GM12878 (cell line): ENCODE measurements at regions not wholly inside any gene's neighbourhood (a gene's known extent, or its start where the extent isn't known, plus 50 kb on each side); places are given as distances from the start of the nearest gene placed in this dataset.

Experiments used
- ATAC-seq: fragments of 200-7000 bp; cut with Tn5 transposase; 3 replicates; pipeline ENCODE4 v1.9.1; 2020; ENCODE audit warnings: mild to moderate bottlenecking, moderate library complexity
- BruUV-seq: library from RNA; stranded (reverse); fragments of 400-500 nt; replicated peaks from 2 replicates; lab custom pipeline; 2021; lab: Mats Ljungman, UMichigan
- CTCF ChIA-PET: fragments of 300-600 bp; sonication (Branson Sonifier 250); formaldehyde crosslinking; extraction: SDS; loops from one replicate; lab custom pipeline; 2021; ENCODE audit warnings: inconsistent platforms; lab: Yijun Ruan, JAX
- POLR2A ChIA-PET: fragments of 350-600 bp; formaldehyde crosslinking; extraction: SDS; loops from one replicate; lab custom pipeline; 2021; ENCODE audit warnings: inconsistent platforms; lab: Charles Lee
- RAD21 ChIA-PET: fragments of 300-600 bp; sonication (Branson Sonifier 250); formaldehyde crosslinking; loops from one replicate; lab custom pipeline; 2023; ENCODE audit warnings: antibody characterized with exemption; ENCODE audit not compliant: unreplicated experiment; lab: Charles Lee
- SMC1A ChIA-PET: fragments of 300-600 bp; sonication (Branson Sonifier 250); formaldehyde crosslinking; loops from one replicate; lab custom pipeline; 2023; ENCODE audit not compliant: unreplicated experiment, uncharacterized antibody; lab: Charles Lee
- DNase-seq: peaks from one replicate; pipeline ENCODE4 v3.0.0-alpha.2; 2011; ENCODE audit warnings: low read depth, low spot score
- FAIRE-seq: peaks from 3 replicates; lab custom pipeline; 2011; peaks lifted over from hg19 to GRCh38; lab: Jason Lieb, UNC
- H2AFZ ChIP-seq: 2 replicates; pipeline ENCODE4 v1.6.0; 2011; ENCODE audit warnings: low read depth, low read length, control low read depth; ENCODE audit not compliant: control insufficient read depth
- H3K27ac ChIP-seq: 2 replicates; pipeline ENCODE4 v1.5.1; 2011; ENCODE audit warnings: control low read depth; ENCODE audit not compliant: control insufficient read depth, insufficient read depth
- H3K27me3 ChIP-seq, 2 experiments: replicated peaks in 1 of 2; 2 replicates each; pipeline versions ENCODE4 v1.6.0 to v1.6.1; 2011; ENCODE audit warnings: low read length in 1 of 2; ENCODE audit not compliant: control insufficient read depth in 2 of 2, insufficient read depth in 2 of 2
- H3K36me3 ChIP-seq, 2 experiments: 2 replicates each; pipeline ENCODE4 v1.5.1; 2011; ENCODE audit warnings: low read length in 1 of 2; ENCODE audit not compliant: control insufficient read depth in 2 of 2, insufficient read depth in 2 of 2
- H3K4me1 ChIP-seq: 2 replicates; pipeline ENCODE4 v1.6.1; 2011; ENCODE audit warnings: mild to moderate bottlenecking, low read length, moderate library complexity, mixed read lengths; ENCODE audit not compliant: control insufficient read depth, insufficient read depth
- H3K4me2 ChIP-seq: 2 replicates; pipeline ENCODE4 v1.6.0; 2011; ENCODE audit warnings: control low read depth; ENCODE audit not compliant: control insufficient read depth, insufficient read depth
- H3K4me3 ChIP-seq: fragments of 200-600 bp; sonication (generic); 2 replicates; pipeline ENCODE4 v1.5.1; 2016
- H3K79me2 ChIP-seq: 2 replicates; pipeline ENCODE4 v1.6.0; 2011; ENCODE audit warnings: low read length; ENCODE audit not compliant: control insufficient read depth, insufficient read depth
- H3K9ac ChIP-seq: 2 replicates; pipeline ENCODE4 v1.8.0; 2011; ENCODE audit warnings: low read length, control low read depth, mixed read lengths; ENCODE audit not compliant: control insufficient read depth, insufficient read depth
- H3K9me3 ChIP-seq: replicated peaks from 3 replicates; pipeline ENCODE4 v1.5.1; 2011; ENCODE audit warnings: mild to moderate bottlenecking, low read length; ENCODE audit not compliant: control insufficient read depth, insufficient read depth
- H4K20me1 ChIP-seq: 2 replicates; pipeline ENCODE4 v1.6.0; 2011; ENCODE audit not compliant: control insufficient read depth, insufficient read depth
- ATF2 ChIP-seq: IDR thresholded peaks from 2 replicates; pipeline ENCODE4 v1.6.1; 2012; ENCODE audit warnings: low read length, inconsistent platforms
- CTCF ChIP-seq, 3 experiments: IDR thresholded peaks in 2 of 3; conservative IDR thresholded peaks in 1 of 3; 2 replicates each; pipeline ENCODE4 v1.5.1; 2011; ENCODE audit warnings: low read depth in 3 of 3, low read length in 3 of 3, mild to moderate bottlenecking in 3 of 3, control low read depth in 2 of 3, moderate library complexity in 2 of 3, inconsistent platforms in 1 of 3, mixed read lengths in 1 of 3; ENCODE audit not compliant: control insufficient read depth in 2 of 3, insufficient read depth in 1 of 3; ENCODE audit errors: extremely low read depth in 1 of 3
- DPF2 ChIP-seq: fragments of 450-650 bp; IDR thresholded peaks from 2 replicates; pipeline ENCODE4 v1.6.1; 2017; ENCODE audit warnings: mild to moderate bottlenecking
- ELK1 ChIP-seq: IDR thresholded peaks from 2 replicates; pipeline ENCODE4 v1.6.1; 2012; ENCODE audit warnings: low read depth, low read length, improper control_type of control experiment
- HCFC1 ChIP-seq: fragments of 150-350 bp; IDR thresholded peaks from 2 replicates; pipeline ENCODE4 v1.6.1; 2014; ENCODE audit warnings: low read length
- HSF1 ChIP-seq: fragments of 150-350 bp; IDR thresholded peaks from 2 replicates; pipeline ENCODE4 v1.6.1; 2014; ENCODE audit warnings: mild to moderate bottlenecking, low read depth, low read length
- MEF2B ChIP-seq: fragments of 450-650 bp; IDR thresholded peaks from 2 replicates; pipeline ENCODE4 v1.6.1; 2018; ENCODE audit warnings: mild to moderate bottlenecking, moderate library complexity; ENCODE audit not compliant: partially characterized antibody, poor library complexity, severe bottlenecking
- NKRF ChIP-seq: fragments of 450-650 bp; conservative IDR thresholded peaks from 2 replicates; pipeline ENCODE4 v1.6.1; 2017; ENCODE audit warnings: mild to moderate bottlenecking, moderate library complexity
- NR2C1 ChIP-seq: fragments of 450-650 bp; IDR thresholded peaks from 2 replicates; pipeline ENCODE4 v1.6.1; 2017; ENCODE audit warnings: antibody characterized with exemption, mild to moderate bottlenecking, moderate library complexity
- NRF1 ChIP-seq: conservative IDR thresholded peaks from 2 replicates; pipeline ENCODE4 v1.6.1; 2011; ENCODE audit warnings: mild to moderate bottlenecking, low read depth, low read length, improper control_type of control experiment
- POU2F2 ChIP-seq: IDR thresholded peaks from 3 replicates; pipeline ENCODE4 v1.6.1; 2011; ENCODE audit warnings: low read depth, mild to moderate bottlenecking, low read length, borderline replicate concordance
- SMAD5 ChIP-seq: IDR thresholded peaks from 2 replicates; pipeline ENCODE4 v1.6.1; 2016; ENCODE audit warnings: antibody characterized with exemption, low read depth
- SPI1 ChIP-seq: IDR thresholded peaks from 2 replicates; pipeline ENCODE4 v1.6.1; 2011; ENCODE audit warnings: low read depth, mild to moderate bottlenecking, low read length, moderate library complexity, borderline replicate concordance; ENCODE audit not compliant: insufficient read depth
- YBX1 ChIP-seq: fragments of 450-650 bp; IDR thresholded peaks from 2 replicates; pipeline ENCODE4 v1.6.1; 2016; ENCODE audit warnings: antibody characterized with exemption
- WGBS: methylation state at CpG from one replicate; pipeline ENCODE4 v1.1.6; 2016; ENCODE audit warnings: low lambda C conversion rate; ENCODE audit not compliant: insufficient replicate concordance, insufficient coverage; ENCODE audit errors: missing lambda C conversion rate; 5-methylcytosine and 5-hydroxymethylcytosine counted together
- in situ Hi-C: fragments of 300-500 bp; cut with MboI; formaldehyde crosslinking; loops from 9 replicates; pipeline ENCODE4 v1.14.3; 2018; ENCODE audit warnings: mixed read lengths
- intact Hi-C: fragments of 100-400 bp; cut with micrococcal nuclease; formaldehyde crosslinking; loops from one replicate; pipeline ENCODE4 v1.14.2; 2022; ENCODE audit not compliant: unreplicated experiment

GRCh38 chr12:114834621-114835020, 150.6 kb upstream of the TBX3 start (continued):
- TF ChIP-seq NKRF (no peak), MEF2B (no peak), CTCF (IDR thresholded peaks at IDR 0.05 in 2 of 3, conservative IDR thresholded peaks at IDR 0.05 in 1 of 3; ENCODE audit: control insufficient read depth in 2 of 3, extremely low read depth in 1 of 3, insufficient read depth in 1 of 3, low read depth in 3 of 3, low read length in 3 of 3) (no peak), ATF2 (no peak), HCFC1 (no peak), NR2C1 (no peak)

- RAD21 ChIA-PET = no interaction called here
- WGBS = 63% methylated on average over 4 of the region's 4 CpGs
- intact Hi-C loops = no loop called here
- no peaks in the 10 kb centered on the region for H3K79me2 ChIP-seq
- H3K9me3 ChIP-seq = no peaks in the 10 kb centered on the region
- DNase-seq = no peak
- no peak for ATAC-seq
- no peak overlapping the region for H3K4me3 ChIP-seq
- no peak overlapping the region for H3K9ac ChIP-seq
- CTCF ChIA-PET = interaction anchor here (1.0 kb wide), 1 partner anchor 1455 kb away, joined by 3 read pairs; no protein-coding TSS in a partner anchor
- H3K27ac ChIP-seq = no peak overlapping the region
- H2AFZ ChIP-seq = no peak overlapping the region
- BruUV-seq = no TSS peak
- H3K4me2 ChIP-seq = no peak overlapping the region
- no peaks in the 10 kb centered on the region for H3K4me1 ChIP-seq
- FAIRE-seq = no peak
- H3K36me3 ChIP-seq = no peaks in the 10 kb centered on the region
- in situ Hi-C loops = no loop called here
- no peaks in the 10 kb centered on the region for H3K27me3 ChIP-seq
- POLR2A ChIA-PET = no interaction called here
- no peaks in the 10 kb centered on the region for H4K20me1 ChIP-seq
- SMC1A ChIA-PET = no interaction called here
- TF ChIP-seq ELK1 (no peak), SMAD5 (no peak), DPF2 (no peak), HSF1 (no peak), SPI1 (no peak), ATF2 (no peak), YBX1 (no peak), HCFC1 (no peak), POU2F2 (no peak), NRF1 (no peak)
Observed at GRCh38 chr12:114829833-114830232, 145.9 kb upstream of the TBX3 start.
